ENCODE measurements at regions not wholly inside any gene's neighbourhood (a gene's known extent, or its start where the extent isn't known, plus 50 kb on each side); places are given as distances from the start of the nearest gene placed in this dataset.

DNA sequence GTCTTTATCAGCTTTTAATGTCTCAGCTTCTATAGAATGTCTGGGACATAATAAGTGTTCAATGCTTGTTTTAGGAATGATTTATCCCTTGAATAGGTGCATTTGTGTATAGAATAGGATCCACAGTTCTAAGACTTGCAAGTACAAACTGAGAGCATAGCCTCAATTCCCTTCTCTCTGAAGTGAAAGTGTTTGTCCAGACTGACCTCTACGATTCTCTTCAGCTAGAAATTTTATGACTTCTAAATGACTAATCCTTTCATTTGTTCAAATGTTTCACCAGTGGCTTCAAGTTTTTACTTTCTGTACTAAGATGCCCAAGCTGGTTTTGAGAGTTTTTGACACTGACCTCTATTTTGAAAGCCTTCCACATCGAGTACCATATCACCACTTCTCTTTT lies 608.2 kb upstream of the ADGRL4 start (continued):
- TF ChIP-seq, protein P1, sequence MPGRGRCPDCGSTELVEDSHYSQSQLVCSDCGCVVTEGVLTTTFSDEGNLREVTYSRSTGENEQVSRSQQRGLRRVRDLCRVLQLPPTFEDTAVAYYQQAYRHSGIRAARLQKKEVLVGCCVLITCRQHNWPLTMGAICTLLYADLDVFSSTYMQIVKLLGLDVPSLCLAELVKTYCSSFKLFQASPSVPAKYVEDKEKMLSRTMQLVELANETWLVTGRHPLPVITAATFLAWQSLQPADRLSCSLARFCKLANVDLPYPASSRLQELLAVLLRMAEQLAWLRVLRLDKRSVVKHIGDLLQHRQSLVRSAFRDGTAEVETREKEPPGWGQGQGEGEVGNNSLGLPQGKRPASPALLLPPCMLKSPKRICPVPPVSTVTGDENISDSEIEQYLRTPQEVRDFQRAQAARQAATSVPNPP (CRISPR knock-in tag; IDR thresholded peaks at IDR 0.05): no peak
- TF ChIP-seq, protein P2, sequence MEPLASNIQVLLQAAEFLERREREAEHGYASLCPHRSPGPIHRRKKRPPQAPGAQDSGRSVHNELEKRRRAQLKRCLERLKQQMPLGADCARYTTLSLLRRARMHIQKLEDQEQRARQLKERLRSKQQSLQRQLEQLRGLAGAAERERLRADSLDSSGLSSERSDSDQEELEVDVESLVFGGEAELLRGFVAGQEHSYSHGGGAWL (CRISPR knock-in tag; IDR thresholded peaks at IDR 0.05): no peak
- TF ChIP-seq, protein P3, sequence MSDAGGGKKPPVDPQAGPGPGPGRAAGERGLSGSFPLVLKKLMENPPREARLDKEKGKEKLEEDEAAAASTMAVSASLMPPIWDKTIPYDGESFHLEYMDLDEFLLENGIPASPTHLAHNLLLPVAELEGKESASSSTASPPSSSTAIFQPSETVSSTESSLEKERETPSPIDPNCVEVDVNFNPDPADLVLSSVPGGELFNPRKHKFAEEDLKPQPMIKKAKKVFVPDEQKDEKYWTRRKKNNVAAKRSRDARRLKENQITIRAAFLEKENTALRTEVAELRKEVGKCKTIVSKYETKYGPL (CRISPR knock-in tag; IDR thresholded peaks at IDR 0.05): no peak
- TF ChIP-seq ZNF451 (CRISPR knock-in tag; IDR thresholded peaks at IDR 0.05): no peak
- TF ChIP-seq ZNF747 (CRISPR knock-in tag; IDR thresholded peaks at IDR 0.05; ENCODE audit: borderline replicate concordance): no peak
- TF ChIP-seq, protein P4, sequence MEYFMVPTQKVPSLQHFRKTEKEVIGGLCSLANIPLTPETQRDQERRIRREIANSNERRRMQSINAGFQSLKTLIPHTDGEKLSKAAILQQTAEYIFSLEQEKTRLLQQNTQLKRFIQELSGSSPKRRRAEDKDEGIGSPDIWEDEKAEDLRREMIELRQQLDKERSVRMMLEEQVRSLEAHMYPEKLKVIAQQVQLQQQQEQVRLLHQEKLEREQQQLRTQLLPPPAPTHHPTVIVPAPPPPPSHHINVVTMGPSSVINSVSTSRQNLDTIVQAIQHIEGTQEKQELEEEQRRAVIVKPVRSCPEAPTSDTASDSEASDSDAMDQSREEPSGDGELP (IDR thresholded peaks at IDR 0.05; ENCODE audit: borderline replicate concordance, low read depth): no peak
- no peak for TF ChIP-seq ZKSCAN8 (CRISPR knock-in tag; IDR thresholded peaks at IDR 0.05; ENCODE audit: borderline replicate concordance)
- TF ChIP-seq, protein P5, sequence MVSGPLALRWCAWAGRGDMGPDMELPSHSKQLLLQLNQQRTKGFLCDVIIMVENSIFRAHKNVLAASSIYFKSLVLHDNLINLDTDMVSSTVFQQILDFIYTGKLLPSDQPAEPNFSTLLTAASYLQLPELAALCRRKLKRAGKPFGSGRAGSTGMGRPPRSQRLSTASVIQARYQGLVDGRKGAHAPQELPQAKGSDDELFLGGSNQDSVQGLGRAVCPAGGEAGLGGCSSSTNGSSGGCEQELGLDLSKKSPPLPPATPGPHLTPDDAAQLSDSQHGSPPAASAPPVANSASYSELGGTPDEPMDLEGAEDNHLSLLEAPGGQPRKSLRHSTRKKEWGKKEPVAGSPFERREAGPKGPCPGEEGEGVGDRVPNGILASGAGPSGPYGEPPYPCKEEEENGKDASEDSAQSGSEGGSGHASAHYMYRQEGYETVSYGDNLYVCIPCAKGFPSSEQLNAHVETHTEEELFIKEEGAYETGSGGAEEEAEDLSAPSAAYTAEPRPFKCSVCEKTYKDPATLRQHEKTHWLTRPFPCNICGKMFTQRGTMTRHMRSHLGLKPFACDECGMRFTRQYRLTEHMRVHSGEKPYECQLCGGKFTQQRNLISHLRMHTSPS (CRISPR knock-in tag; IDR thresholded peaks at IDR 0.05; ENCODE audit: low read depth): no peak
- TF ChIP-seq, protein P6, sequence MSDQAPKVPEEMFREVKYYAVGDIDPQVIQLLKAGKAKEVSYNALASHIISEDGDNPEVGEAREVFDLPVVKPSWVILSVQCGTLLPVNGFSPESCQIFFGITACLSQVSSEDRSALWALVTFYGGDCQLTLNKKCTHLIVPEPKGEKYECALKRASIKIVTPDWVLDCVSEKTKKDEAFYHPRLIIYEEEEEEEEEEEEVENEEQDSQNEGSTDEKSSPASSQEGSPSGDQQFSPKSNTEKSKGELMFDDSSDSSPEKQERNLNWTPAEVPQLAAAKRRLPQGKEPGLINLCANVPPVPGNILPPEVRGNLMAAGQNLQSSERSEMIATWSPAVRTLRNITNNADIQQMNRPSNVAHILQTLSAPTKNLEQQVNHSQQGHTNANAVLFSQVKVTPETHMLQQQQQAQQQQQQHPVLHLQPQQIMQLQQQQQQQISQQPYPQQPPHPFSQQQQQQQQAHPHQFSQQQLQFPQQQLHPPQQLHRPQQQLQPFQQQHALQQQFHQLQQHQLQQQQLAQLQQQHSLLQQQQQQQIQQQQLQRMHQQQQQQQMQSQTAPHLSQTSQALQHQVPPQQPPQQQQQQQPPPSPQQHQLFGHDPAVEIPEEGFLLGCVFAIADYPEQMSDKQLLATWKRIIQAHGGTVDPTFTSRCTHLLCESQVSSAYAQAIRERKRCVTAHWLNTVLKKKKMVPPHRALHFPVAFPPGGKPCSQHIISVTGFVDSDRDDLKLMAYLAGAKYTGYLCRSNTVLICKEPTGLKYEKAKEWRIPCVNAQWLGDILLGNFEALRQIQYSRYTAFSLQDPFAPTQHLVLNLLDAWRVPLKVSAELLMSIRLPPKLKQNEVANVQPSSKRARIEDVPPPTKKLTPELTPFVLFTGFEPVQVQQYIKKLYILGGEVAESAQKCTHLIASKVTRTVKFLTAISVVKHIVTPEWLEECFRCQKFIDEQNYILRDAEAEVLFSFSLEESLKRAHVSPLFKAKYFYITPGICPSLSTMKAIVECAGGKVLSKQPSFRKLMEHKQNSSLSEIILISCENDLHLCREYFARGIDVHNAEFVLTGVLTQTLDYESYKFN (CRISPR knock-in tag; conservative IDR thresholded peaks at IDR 0.05): no peak
- no peak for TF ChIP-seq ZNF431 (CRISPR knock-in tag; IDR thresholded peaks at IDR 0.05; ENCODE audit: borderline replicate concordance, low read depth)
- TF ChIP-seq, protein P7, sequence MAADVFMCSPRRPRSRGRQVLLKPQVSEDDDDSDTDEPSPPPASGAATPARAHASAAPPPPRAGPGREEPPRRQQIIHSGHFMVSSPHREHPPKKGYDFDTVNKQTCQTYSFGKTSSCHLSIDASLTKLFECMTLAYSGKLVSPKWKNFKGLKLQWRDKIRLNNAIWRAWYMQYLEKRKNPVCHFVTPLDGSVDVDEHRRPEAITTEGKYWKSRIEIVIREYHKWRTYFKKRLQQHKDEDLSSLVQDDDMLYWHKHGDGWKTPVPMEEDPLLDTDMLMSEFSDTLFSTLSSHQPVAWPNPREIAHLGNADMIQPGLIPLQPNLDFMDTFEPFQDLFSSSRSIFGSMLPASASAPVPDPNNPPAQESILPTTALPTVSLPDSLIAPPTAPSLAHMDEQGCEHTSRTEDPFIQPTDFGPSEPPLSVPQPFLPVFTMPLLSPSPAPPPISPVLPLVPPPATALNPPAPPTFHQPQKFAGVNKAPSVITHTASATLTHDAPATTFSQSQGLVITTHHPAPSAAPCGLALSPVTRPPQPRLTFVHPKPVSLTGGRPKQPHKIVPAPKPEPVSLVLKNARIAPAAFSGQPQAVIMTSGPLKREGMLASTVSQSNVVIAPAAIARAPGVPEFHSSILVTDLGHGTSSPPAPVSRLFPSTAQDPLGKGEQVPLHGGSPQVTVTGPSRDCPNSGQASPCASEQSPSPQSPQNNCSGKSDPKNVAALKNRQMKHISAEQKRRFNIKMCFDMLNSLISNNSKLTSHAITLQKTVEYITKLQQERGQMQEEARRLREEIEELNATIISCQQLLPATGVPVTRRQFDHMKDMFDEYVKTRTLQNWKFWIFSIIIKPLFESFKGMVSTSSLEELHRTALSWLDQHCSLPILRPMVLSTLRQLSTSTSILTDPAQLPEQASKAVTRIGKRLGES (CRISPR knock-in tag; IDR thresholded peaks at IDR 0.05; ENCODE audit: borderline replicate concordance): no peak
- TF ChIP-seq, protein P8, sequence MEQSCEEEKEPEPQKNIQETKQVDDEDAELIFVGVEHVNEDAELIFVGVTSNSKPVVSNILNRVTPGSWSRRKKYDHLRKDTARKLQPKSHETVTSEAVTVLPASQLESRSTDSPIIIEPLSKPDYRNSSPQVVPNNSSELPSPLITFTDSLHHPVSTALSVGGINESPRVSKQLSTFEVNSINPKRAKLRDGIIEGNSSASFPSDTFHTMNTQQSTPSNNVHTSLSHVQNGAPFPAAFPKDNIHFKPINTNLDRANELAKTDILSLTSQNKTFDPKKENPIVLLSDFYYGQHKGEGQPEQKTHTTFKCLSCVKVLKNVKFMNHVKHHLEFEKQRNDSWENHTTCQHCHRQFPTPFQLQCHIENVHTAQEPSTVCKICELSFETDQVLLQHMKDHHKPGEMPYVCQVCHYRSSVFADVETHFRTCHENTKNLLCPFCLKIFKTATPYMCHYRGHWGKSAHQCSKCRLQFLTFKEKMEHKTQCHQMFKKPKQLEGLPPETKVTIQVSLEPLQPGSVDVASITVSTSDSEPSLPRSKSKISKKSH (CRISPR knock-in tag; IDR thresholded peaks at IDR 0.05; ENCODE audit: borderline replicate concordance): no peak
- no peak for TF ChIP-seq MTA1 (CRISPR knock-in tag; IDR thresholded peaks at IDR 0.05; ENCODE audit: borderline replicate concordance)
- no peak for TF ChIP-seq NFYC (CRISPR knock-in tag; IDR thresholded peaks at IDR 0.05)

Data from HepG2 (cell line).